CD4-positive, alpha-beta T cell treated with Interleukin-4 for 1 hour (primary cell): ENCODE measurements at regions not wholly inside any gene's neighbourhood (a gene's known extent, or its start where the extent isn't known, plus 50 kb on each side); places are given as distances from the start of the nearest gene placed in this dataset.

Experiments
- DNase-seq, 2 donors: peaks; one replicate each; pipeline ENCODE4 v3.0.0-alpha.2; 2020 to 2022

DNA sequence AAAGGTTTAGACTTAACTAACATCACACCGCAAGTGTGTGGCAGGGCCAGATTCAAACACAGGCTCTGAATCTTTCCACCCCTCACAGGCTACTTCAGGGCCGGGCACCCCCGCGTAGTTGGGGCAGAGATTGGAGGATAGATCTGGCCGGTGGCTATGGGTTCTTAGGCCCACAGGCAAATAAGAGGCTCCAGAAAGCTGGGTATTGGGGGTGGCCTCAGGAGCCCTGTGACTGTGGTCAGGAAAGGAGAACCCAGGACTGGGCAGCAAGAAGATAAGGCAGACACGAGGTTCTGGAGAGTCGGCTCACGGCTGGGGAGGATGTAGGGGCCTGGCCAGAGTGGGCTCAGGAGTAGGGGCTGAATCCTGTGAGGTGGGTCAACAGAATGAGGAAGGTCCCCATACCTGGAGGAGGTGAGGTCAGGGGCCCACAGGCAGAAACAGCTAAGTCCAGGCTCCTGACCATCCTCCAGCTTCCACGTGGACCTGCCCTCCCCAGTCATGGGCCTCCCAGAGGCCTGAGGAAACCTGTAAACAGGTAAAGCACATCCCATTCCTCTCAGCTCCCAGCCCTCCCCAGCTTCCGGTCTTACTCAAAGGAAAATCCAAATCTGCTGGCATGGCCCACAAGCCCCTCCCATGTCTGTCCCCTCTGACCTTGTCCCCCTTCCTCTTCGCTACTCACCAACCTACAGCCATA is 306.2 kb downstream of the MATN1 start:
- DNase-seq = peak in 1 of 2 donors; percentile 4

DNA sequence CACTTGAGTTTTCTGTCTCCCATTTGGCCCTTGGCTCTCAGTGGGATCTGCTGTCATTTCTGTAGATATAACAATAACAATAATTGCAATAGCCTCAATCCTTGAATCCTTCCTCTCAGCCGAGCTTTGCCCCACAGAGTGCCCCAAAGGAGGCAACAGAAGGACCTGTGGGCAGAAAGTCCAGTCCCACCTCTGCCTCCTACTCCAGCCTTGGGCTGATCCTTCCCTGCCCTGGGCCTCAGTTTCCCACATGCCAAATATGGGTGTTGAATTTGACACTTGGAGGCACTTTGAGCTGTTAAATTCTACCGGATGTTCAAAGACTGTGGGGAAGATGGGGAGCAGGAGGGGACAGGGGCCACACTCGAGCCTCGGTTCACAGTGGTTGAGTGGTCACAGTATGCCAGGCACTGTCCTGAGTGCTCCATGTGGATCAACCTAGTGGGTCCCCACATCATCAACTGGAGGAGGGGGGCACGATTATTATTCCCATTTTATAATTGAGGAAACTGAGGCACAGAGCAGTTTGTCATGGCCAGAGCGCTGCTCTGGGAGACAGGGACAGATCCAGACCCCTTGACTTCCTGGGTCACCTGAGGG is 307.1 kb downstream of the MATN1 start:
- DNase-seq = peak in 1 of 2 donors; percentile 3

DNA sequence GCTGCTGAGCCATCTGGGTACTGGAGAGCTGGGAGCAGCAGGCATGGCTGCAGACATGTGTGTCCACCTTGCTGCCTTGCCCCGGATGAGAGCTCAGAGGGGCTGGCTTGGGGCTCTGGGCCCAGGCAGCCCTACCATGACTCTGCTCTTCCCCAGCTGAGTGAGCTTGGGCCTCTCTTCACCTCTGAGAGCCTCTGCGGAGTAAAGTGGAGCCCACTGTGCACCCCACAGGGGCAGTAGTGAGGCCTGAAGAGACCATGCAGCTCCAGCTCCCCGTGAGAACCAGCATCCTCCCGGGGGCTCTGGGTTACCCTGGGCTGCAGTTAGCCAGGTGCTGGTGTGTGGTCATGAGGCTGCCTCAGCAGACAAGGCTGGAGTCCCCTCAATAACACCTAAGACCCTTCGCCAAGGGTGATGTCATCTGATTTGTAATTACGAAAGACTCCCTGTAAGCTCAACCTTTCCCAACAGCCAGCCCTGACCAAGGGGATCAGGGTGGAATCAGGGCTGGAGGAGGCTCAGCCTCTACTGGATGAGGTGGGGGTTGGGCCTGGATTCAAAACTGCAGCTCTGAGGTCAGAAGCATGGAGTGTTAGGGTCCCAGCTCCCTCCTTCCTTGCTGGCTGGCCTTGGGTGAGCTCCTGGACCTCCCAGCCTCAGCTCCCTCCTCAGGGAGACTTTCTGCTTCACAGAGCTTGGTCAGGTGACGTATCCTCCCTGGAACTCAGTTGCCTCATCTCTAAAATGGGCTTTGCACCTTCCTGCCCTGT is 308.0 kb downstream of the MATN1 start:
- peak in 1 of 2 donors; percentile 5 for DNase-seq

DNA sequence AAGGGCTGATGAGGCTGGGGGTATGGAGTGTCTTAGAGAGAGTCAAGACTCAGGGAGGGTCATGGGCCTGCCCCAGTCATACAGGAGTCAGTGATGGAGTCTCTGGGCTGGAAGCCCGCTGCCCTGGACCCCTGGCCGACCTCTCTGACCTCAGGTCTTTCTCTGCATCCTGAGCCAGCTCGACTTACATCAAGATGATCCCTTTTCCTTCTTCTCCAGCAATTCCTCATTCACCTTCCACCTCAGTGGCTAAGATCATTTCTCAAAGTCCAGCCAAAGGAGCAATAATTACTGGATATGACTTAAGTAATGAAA is 308.6 kb downstream of the MATN1 start:
- no peak for DNase-seq

DNA sequence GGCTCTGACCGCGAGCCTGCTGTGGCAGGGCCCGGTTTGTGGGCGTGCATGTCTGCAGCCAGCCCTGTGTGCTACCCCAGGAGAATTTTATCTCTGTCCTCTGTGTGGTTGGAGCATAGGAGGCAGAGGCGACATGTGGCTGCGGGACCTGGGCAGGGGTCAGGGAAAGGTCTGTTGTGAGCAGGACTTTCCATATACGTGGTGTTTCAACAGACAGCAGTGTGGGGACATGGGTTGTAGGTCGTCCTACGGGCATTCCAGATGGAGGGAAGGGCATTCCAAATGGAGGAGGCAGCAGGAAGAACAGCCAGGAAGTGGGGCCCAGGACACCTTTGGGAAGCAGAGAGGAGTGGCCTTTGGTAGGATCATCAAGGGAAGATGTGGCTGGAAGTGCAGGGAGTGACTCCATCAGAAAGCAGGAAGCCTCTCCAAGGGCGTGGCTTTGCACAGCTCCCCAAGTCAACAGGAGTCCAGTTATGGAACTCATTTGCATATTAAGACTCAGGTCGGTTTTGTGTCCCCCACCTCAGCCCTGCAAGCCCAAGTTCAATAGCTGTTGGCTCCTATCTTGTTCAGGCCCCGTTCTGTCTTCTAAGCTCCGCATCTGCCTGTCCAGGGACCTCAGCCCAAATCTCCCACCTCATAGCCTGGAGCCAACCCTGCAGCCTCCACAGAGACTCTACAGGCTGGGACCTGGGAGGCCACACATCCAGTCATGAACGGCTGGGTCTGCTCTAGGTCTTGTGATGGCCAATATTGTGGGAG is 309.1 kb downstream of the MATN1 start:
- peak in 1 of 2 donors; percentile 6 for DNase-seq

DNA sequence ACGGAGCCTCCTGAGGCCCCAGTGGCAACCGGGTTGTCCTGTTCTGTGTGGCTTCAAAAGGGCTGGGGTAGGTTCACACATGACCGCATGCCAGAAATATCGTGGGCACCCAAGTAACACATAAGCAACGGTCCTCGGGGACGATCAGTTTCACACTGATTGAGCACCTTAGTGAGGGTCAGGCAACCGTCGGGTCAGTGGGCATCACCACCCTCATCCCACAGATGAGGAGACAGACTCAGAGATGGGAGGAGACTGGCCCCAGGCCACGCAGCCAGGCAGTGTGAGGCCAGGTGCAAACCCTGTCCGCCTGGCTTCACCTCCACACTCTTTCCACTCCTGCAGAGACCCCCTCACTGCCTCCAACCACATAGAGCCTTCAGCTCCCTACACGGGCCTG is 309.8 kb downstream of the MATN1 start:
- DNase-seq = no peak

DNA sequence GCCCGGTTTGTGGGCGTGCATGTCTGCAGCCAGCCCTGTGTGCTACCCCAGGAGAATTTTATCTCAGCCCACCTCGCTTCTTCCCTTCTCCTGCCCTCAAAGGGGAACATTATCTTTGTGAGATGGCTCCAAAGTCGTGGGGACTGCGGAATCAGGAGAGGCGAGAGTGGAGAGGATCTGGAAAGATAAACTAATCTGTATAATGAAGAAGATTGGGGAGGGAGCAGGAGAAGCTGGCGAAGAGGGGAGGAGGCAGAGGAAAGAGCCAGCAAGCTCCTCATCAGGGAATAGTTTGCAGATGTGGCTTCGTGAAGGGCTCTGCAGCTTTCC is 310.3 kb downstream of the MATN1 start:
- DNase-seq = peak in 1 of 2 donors; percentile 2

DNA sequence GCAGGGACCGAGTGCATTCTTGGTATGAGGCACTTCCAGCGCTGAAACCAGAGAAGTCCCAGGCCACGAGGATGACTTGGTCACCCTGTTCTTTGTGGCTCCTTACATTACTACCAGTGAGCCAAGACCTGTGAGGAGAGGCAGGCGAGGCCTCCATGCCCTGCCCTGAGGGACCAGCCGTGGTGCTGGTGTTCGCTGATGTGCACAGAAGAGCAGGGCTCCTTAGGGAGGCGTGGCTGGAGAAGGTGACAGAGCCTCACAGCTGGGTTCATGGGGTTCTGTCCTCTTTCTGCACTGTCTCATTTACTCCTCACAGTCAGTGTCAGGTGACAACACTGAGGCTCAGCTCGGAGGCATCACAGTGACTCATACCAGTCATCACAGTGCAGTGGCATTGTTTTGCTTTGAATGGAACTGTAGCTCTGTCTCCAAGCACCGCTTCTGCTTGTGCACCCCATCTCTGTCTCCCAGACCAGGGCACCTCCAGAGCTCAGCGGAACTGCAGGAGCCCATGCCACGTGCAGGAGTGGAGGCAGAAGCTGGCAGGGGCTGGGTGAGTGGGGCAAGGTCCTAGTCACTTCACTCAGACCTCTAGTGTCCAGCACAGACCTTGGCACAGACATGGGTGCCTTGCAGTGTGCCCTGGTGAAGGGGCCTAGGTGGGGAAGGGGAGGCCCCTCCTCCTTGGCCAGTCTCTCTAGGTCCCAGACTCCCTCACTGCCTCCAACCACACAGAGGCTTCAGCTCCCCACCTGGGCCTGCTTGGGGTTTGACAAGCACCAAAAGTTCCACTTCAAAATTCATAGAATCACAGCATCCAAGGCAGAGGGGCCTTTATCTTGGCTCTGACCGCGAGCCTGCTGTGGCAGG is 310.9 kb downstream of the MATN1 start:
- DNase-seq = peak in 1 of 2 donors; percentile 3

DNA sequence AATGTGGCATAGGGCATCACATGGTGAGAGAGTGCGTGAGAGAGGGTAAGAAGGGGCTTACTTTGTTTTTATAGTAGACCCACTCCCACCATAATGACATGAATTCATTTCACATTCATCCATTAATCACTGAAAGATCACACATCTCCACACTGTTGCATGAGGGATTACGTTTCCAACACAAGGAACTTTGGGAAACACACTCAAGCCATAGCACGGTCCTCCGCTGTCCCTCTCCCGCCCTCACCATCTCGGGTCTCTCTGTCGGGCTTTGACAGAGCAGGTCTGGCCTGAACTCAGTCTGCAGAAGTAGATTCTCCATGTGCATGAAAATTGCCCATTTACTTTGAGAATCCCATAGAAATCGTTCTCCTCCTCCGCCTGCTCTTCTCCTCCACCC is 312.2 kb downstream of the MATN1 start:
- DNase-seq = no peak

DNA sequence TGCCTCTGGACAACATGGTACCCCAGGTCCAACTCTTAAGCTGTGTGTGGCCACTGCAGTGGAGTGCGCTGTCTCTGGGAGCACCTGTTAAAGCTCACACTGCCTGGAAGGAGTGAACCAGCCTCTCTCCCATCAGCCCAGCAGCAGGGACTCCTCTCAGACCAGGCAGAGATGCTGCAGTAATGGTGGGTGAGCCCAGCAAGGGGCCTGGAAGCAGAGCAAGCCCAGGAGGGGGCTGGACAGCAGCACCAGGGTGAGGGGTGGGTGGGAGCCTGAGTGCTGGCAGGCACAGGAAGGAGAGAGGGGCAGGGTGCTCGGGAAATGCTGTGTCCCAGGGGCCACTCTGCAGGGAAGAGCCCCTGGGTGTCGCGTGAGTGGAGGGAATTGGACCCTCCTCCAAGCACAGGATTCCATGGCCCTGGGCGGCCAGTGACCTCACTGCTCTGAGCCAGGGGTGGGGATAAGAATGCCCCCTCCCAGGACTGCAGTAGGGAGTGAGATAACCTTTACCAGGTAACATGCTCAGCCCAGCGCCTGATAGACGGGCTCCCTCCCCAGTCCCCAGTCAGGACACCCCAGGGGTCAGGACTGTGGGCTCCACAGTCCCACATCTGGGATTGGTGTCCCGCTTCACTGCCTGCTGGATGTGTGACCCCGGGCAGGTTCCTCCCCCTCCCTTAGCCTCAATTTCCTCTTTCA is 313.1 kb downstream of the MATN1 start:
- DNase-seq = peak in 1 of 2 donors; percentile 4

DNA sequence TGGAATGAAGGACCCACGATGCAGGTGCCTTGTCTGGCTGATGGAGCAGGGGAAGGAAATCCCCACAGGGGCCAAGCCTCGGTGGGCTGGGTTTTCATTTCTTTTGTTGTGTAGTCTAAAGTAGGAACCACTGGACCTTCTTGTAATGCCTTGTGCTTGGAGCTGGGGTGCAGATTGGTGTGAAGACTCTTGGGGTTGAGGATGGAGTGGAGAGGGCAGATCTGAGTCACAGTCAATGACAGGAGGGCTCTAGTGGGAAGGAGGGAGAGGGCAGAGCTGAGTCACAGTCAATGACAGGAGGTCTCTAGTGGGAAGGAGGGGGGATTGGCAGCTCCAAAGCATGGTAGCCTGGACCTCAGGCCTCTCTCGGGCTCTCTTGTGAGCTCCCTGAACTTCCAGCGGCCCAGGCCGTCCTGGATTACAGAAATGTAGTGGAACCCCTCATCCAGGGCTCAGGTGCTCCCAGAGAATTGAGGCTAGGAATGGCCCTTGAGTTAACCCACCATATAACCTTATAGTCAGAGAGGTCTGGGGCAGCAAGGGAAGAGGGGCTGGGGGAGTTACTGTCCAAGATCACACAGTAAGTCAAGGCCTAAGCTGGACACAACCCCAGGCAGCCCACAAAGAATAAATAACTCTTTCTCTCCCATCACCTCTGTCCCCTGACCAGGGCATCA is 313.8 kb downstream of the MATN1 start:
- DNase-seq = peak in 1 of 2 donors; percentile 6

DNA sequence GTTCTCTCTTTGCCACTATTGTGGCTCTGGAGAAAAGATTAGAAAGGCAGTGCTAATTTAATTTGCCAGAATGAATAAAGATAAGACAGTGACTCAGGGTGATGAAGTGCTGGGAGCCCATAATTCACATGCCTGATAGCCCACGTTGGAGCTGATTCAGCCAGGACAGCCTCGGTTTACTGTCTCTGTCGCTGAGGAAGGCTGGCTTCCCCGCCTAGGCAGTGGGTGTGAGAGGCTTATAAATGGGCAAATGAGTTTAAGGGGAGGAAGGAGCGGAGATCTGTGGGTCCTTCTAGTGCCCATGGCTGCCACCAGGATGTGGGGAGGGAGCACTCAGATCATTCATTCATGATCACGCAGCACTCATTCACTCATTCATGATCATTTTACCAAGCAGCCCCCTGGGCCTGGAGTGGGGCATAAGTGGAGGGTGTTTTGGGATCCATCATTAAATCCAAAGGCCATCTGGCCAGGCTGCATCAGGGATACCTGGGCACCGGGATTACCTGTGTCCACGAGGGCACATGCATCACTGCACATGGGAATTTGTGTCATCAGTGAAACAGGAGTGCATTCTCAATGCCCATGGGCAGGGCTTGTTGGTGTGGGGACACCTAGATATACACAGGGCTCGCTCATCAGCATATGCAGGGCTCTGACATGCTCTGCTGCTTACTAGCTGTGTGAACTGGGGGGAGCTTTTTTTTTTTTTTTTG is 315.4 kb downstream of the MATN1 start:
- DNase-seq = peak in 1 of 2 donors; percentile 5

DNA sequence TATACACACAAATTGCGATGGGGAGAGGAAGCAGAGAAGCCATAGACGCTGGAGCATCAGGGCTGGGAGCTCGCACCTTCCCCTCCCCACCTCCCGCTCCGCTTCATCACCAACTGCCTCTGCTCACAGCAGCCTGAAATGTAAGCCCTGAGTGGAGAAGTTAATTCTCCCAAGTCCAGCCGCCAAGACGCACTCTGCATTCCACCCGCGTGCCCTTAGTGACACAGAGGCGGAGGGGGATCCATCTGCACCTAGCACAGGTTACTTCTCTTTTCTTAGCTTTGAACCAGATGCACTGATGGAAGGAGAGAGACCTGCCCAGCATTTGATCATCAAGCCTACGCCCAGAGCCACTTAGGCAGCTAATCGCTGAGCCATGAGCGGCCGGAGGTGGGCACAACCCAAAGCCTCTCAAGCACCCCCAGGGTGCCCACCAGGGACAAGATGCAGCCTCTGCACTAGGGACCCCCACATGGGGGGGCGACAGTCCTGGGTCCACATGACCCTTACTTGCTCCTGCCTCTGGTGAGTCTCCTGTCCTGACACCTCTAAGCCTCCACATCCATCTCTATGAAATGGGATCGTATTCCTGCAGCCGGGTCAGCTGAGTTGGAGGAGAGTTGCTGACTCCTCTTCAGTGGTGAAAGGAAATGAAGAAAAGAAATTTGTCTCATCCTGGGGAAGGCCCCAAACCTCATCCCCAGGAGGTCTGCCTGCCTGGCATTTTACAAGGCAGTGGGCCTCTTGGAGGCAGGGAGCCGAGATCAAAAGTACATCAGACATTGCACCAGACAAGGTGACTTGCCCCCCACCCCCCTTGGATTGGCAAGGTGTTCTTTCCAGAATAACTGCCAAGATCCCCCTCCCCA is 316.2 kb downstream of the MATN1 start:
- DNase-seq = peak in 1 of 2 donors; percentile 6

DNA sequence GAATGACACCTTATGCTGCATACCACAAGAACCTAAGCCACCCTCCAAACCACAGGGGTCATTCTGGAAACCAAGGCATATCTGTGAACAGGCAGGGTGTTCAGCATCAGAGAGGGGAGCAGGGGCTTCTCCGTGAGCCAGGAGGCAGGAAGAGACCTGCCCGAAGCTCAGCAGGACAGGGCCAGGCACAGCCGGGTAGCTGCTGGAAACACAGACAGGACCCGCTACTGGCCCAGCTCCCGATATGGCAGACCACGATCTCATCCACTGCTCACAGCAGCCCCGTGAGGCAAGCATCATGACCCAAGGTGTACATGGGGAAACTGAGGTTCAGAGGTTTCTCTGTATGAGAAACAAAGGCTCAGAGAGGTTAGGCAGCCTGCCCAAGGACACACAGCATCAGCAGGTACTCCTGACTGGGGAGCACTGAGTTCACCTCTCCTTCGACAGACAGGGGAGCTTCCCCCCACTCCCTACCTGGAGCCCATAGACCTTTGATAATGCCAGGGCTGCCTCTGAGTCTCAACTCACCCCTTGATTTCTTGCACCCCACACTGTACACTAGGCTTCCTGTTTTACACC is 317.7 kb downstream of the MATN1 start:
- DNase-seq = peak in 1 of 2 donors; percentile 1

DNA sequence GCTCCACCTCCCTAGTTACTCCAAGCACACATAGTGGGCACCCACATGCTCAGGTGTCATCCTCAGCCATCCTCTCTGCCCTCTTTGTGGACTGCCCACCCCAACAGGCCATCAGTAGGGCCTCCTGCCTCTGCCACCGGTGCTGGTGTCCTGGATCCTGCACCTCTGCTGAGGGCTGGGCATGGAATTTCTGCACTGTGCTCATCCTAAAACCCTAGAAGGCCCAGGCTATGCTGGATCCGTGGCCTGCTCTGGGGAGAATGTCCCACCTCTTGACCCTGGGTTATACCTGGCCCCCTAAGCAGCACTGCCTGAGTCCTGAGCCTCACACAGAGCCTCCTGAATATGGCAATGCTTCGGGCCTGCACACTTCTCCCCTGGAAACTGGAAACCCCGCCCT is 318.3 kb downstream of the MATN1 start:
- no peak for DNase-seq

DNA sequence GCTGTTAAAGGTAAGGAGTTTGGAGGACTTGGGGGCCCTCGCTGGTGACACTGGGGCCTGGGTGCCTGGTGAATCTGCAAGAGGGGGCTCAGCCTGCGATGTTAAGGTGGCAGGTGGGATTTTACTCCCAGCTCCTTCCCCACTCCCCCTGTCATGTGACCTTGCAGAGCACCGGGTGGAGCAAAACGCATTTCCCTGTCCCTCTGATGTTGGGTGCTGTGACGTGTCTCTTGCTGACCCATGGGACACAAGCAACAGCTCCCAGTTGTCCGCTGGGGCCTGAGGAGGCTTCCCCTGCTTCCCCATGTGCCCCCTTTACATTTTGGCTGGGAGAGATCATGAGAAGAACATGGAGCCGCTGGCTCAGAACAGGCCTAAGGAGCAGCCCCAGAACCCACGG is 319.0 kb downstream of the MATN1 start:
- no peak for DNase-seq

DNA sequence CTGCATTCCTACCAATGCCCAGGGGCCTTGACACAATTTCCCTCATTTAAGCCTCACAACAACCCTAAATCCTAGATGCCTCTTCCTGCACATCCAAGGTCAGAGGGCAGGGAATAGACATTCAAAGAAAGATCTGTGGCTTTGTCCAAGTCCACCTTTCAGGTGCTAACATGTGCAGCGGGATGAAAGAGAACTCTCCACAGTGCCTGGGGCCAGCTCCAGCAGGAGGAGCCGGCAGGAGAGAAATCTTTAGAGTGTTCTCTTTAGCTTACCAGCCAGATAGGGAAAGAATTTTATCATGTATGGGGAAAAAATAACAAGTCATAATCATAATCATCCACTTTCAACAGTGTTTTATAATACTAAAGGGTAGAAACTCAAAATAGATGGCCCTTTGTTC is 319.7 kb downstream of the MATN1 start:
- DNase-seq = no peak

DNA sequence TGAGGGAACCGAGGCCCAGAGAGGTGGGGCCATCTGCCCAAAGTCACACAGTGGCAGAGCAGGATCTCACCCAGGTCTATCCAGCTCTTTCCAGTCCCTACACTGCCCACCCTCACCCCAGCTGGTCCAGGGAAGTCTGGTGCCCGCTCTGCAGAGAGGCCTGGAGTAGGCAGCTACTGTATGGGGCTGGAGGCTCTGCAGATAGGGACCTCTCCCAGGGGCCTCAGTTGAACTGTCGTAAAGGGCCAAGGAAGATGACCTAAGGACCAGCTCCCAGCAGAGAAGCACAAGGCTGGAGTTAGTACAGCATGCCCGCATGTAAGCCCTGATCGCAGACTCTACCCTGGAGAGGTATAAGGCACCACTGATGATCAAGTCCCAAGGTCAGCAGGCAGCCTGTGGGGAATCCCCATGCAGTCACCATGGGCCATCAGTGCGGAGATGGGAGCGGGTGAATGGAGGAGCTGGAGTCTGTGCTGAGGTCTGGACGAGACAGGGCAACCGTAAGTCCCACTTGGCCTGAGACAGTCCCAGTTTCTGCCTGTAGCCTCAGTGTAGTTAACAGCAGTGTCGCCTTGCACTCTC is 320.2 kb downstream of the MATN1 start:
- DNase-seq = no peak

DNA sequence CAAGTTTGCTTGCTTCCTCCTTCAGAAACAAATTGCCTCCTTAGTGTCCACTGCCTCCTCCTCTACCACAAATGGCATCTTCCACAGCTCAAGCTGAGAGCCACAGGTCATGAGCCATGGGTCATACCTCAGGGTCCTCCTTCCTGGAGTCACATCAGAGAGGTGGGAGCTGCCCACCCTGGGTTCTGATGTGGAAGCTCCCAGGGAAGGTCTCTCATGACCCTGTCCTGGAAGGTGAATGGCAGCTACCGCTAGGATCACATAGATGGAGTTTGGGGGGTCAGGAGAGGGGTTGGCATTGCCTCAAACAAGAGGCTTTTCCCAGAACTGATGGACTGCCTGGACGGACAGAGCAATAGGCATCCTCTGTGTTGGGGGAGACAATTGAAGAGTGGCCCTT is 321.4 kb downstream of the MATN1 start:
- no peak for DNase-seq
